Body of pancreas (tissue), 4 donors: ENCODE measurements at regions not wholly inside any gene's neighbourhood (a gene's known extent, or its start where the extent isn't known, plus 50 kb on each side); places are given as distances from the start of the nearest gene placed in this dataset.

ENCODE experiments used
- ATAC-seq: fragments of 150-250 bp; one replicate; pipeline ENCODE4 v1.9.1; 2016
- DNase-seq, 4 donors: peaks; one replicate each; pipeline ENCODE4 v3.0.0-alpha.2; 2019
- H3K27ac ChIP-seq, 4 donors: fragments of 200-600 bp; sonication (generic); 1 replicate in 3 of 4; 2 replicates in 1 of 4; pipeline versions ENCODE4 v1.5.1 to v1.6.1; 2016 to 2019; ENCODE audit warnings: mild to moderate bottlenecking in 1 of 4, mixed read lengths in 1 of 4, moderate library complexity in 1 of 4
- H3K27me3 ChIP-seq, 2 donors: fragments of 200-600 bp; sonication (generic); one replicate each; pipeline ENCODE4 v1.6.0; 2016; ENCODE audit warnings: mild to moderate bottlenecking in 1 of 2
- H3K36me3 ChIP-seq, 2 donors: fragments of 200-600 bp; sonication (generic); replicated peaks in 1 of 2; 2 replicates each; pipeline ENCODE4 v1.5.1; 2016; ENCODE audit warnings: low read depth in 2 of 2; ENCODE audit not compliant: insufficient read depth in 1 of 2
- H3K4me1 ChIP-seq: fragments of 200-600 bp; sonication (generic); one replicate; pipeline ENCODE4 v1.6.0; 2016
- H3K4me3 ChIP-seq, 2 donors: fragments of 200-600 bp; sonication (generic); 1 replicate in 1 of 2; 2 replicates in 1 of 2; pipeline ENCODE4 v1.5.1; 2016 to 2019
- H3K9me3 ChIP-seq, 3 donors: fragments of 200-600 bp; sonication (generic); 1 replicate in 2 of 3; 2 replicates in 1 of 3; pipeline ENCODE4 v1.5.1; 2016
- CTCF ChIP-seq, 7 experiments: fragments of 450-650 bp in 4 of 7; fragments of 200-600 bp in 3 of 7; sonication (generic) in 3 of 7; IDR thresholded peaks; one replicate each; pipeline ENCODE4 v1.5.1; 2016 to 2019; ENCODE audit warnings: antibody characterized with exemption in 7 of 7
- POLR2A ChIP-seq, 3 donors: fragments of 450-650 bp; IDR thresholded peaks; one replicate each; pipeline ENCODE4 v1.6.1; 2016; ENCODE audit warnings: antibody characterized with exemption in 3 of 3, mild to moderate bottlenecking in 2 of 3
- WGBS, 2 donors: methylation state at CpG; one replicate each; pipeline ENCODE4 v1.1.5; 2017; 5-methylcytosine and 5-hydroxymethylcytosine counted together
- intact Hi-C: fragments of 100-400 bp; cut with DNase I; formaldehyde crosslinking; loops from one replicate; pipeline ENCODE4 v1.15.1; 2023

GRCh38 chr2:6043238-6043637 lies 351.1 kb downstream of the SOX11 start:
- no peaks in the 10 kb centered on the region for H3K36me3 ChIP-seq
- DNase-seq (no peak), ATAC-seq (no peak)
- H3K27me3 ChIP-seq: no peaks in the 10 kb centered on the region
- H3K27ac ChIP-seq: no peak overlapping the region
- intact Hi-C loops: no loop called here
- H3K4me1 ChIP-seq: no peaks in the 10 kb centered on the region
- TF ChIP-seq CTCF (IDR thresholded peaks at IDR 0.05) (no peak), POLR2A (IDR thresholded peaks at IDR 0.05) (no peak)
- H3K9me3 ChIP-seq: peaks cover 0 to 12% (median 0%) of the 10 kb centered on the region in 3 donors
- 68 to 82% methylated on average over 4 to 9 of the region's 9 CpGs for WGBS, 2 donors
- H3K4me3 ChIP-seq: no peak overlapping the region

GRCh38 chr2:6052649-6053048 lies 360.5 kb downstream of the SOX11 start:
- Histone ChIP-seq H3K9me3 (no peaks in the 10 kb centered on the region), H3K4me1 (no peaks in the 10 kb centered on the region), H3K27ac (no peak overlapping the region), H3K36me3 (no peaks in the 10 kb centered on the region), H3K27me3 (no peaks in the 10 kb centered on the region), H3K4me3 (no peak overlapping the region)
- intact Hi-C loops: no loop called here
- TF ChIP-seq POLR2A (IDR thresholded peaks at IDR 0.05): no peak
- TF ChIP-seq CTCF (IDR thresholded peaks at IDR 0.05): no peak
- DNase-seq: no peak
- 71 to 73% methylated on average over 8 of the region's 8 CpGs for WGBS, 2 donors
- no peak for ATAC-seq

GRCh38 chr2:6053743-6054142 lies 361.6 kb downstream of the SOX11 start:
- no peaks in the 10 kb centered on the region for H3K9me3 ChIP-seq

GRCh38 chr2:6054161-6054671 lies 362.0 kb downstream of the SOX11 start:
- WGBS, 2 donors: 30 to 33% methylated on average over 7 of the region's 7 CpGs
- DNase-seq: no peak
- H3K36me3 ChIP-seq: no peaks in the 10 kb centered on the region
- H3K27me3 ChIP-seq: no peaks in the 10 kb centered on the region
- H3K27ac ChIP-seq: no peak overlapping the region
- no peaks in the 10 kb centered on the region for H3K9me3 ChIP-seq
- H3K4me1 ChIP-seq: no peaks in the 10 kb centered on the region
- no peak for ATAC-seq
- H3K4me3 ChIP-seq: no peak overlapping the region
- intact Hi-C loops: no loop called here
- TF ChIP-seq POLR2A (IDR thresholded peaks at IDR 0.05): no peak
- TF ChIP-seq CTCF (IDR thresholded peaks at IDR 0.05): no peak

More at GRCh38 chr2:6053743-6054142, 361.6 kb downstream of the SOX11 start:
- DNase-seq: no peak
- TF ChIP-seq POLR2A (IDR thresholded peaks at IDR 0.05): no peak
- no peak for TF ChIP-seq CTCF (IDR thresholded peaks at IDR 0.05)
- whole genome bisulfite sequencing, 2 donors: 34 to 49% methylated on average over 5 of the region's 5 CpGs
- Histone ChIP-seq H3K27ac (no peak overlapping the region), H3K4me1 (no peaks in the 10 kb centered on the region), H3K27me3 (no peaks in the 10 kb centered on the region), H3K4me3 (no peak overlapping the region), H3K36me3 (no peaks in the 10 kb centered on the region)
- no peak for ATAC-seq
- intact Hi-C loops: no loop called here

- 79 to 88% methylated on average over 5 of the region's 5 CpGs for WGBS, 2 donors
- intact Hi-C loops: no loop called here
- no peaks in the 10 kb centered on the region for H3K4me1 ChIP-seq
- no peak for ATAC-seq
- TF ChIP-seq POLR2A (IDR thresholded peaks at IDR 0.05): no peak
- TF ChIP-seq CTCF (IDR thresholded peaks at IDR 0.05): no peak
- H3K27me3 ChIP-seq: no peaks in the 10 kb centered on the region
- no peak for DNase-seq
- no peak overlapping the region for H3K27ac ChIP-seq
- H3K36me3 ChIP-seq: no peaks in the 10 kb centered on the region
- no peak overlapping the region for H3K4me3 ChIP-seq
- H3K9me3 ChIP-seq: no peaks in the 10 kb centered on the region
These were observed 368.9 kb downstream of the SOX11 start for GRCh38 chr2:6060992-6061663.
